Loucy (cell line): ENCODE measurements at regions not wholly inside any gene's neighbourhood (a gene's known extent, or its start where the extent isn't known, plus 50 kb on each side); places are given as distances from the start of the nearest gene placed in this dataset.
"Not testable (repeated sequence)": the region's sequence is repeated elsewhere in the genome, so short reads cannot be mapped to it uniquely, and the experiment has no call there.

Source experiments
- H2AFZ ChIP-seq: fragments of 200-600 bp; sonication (generic); 2 replicates; pipeline ENCODE4 v1.6.0; 2016; ENCODE audit warnings: antibody characterized with exemption, mild to moderate bottlenecking, low read length, moderate library complexity
- H3F3A ChIP-seq: fragments of 200-600 bp; 2 replicates; pipeline ENCODE4 v1.6.0; 2016; ENCODE audit warnings: antibody characterized with exemption, low read depth, mild to moderate bottlenecking
- H3K27me3 ChIP-seq: fragments of 200-600 bp; sonication (generic); 2 replicates; pipeline ENCODE4 v1.6.1; 2014; ENCODE audit warnings: low read length, mild to moderate bottlenecking; ENCODE audit not compliant: insufficient read depth, poor library complexity, severe bottlenecking
- H3K36me3 ChIP-seq: fragments of 200-600 bp; sonication (generic); 2 replicates; pipeline ENCODE4 v1.6.1; 2016; ENCODE audit warnings: low read length; ENCODE audit not compliant: insufficient read depth
- H3K4me1 ChIP-seq: fragments of 200-600 bp; sonication (generic); 2 replicates; pipeline ENCODE4 v1.5.1; 2014; ENCODE audit warnings: low read length, mild to moderate bottlenecking; ENCODE audit not compliant: insufficient read depth, poor library complexity, severe bottlenecking
- H3K4me2 ChIP-seq: fragments of 200-600 bp; sonication (generic); 2 replicates; pipeline ENCODE4 v1.6.0; 2014; ENCODE audit warnings: antibody characterized with exemption, low read length, low read depth, mild to moderate bottlenecking; ENCODE audit not compliant: poor library complexity, severe bottlenecking
- H3K4me3 ChIP-seq: fragments of 200-600 bp; sonication (generic); 2 replicates; pipeline ENCODE4 v1.5.1; 2014; ENCODE audit warnings: low read length, mild to moderate bottlenecking, mixed read lengths; ENCODE audit not compliant: poor library complexity, severe bottlenecking
- H3K79me2 ChIP-seq: fragments of 200-600 bp; sonication (generic); 2 replicates; pipeline ENCODE4 v1.6.1; 2014; ENCODE audit warnings: low read length; ENCODE audit not compliant: insufficient read depth
- H3K9ac ChIP-seq: fragments of 200-600 bp; sonication (generic); 2 replicates; pipeline ENCODE4 v1.6.0; 2014; ENCODE audit warnings: mild to moderate bottlenecking, low read depth, low read length, moderate library complexity; ENCODE audit not compliant: poor library complexity, severe bottlenecking
- H3K9me2 ChIP-seq: fragments of 200-600 bp; sonication (generic); replicated peaks from 2 replicates; pipeline ENCODE4 v1.6.1; 2016; ENCODE audit warnings: low read depth, low read length, mixed read lengths
- H3K9me3 ChIP-seq: fragments of 200-600 bp; sonication (generic); 2 replicates; pipeline ENCODE4 v1.6.1; 2014; ENCODE audit warnings: mild to moderate bottlenecking, antibody characterized with exemption, low read length, low read depth; ENCODE audit not compliant: insufficient read depth
- H4K20me1 ChIP-seq: fragments of 200-600 bp; sonication (generic); 2 replicates; pipeline ENCODE4 v1.6.0; 2014; ENCODE audit warnings: antibody characterized with exemption, low read length, mild to moderate bottlenecking; ENCODE audit not compliant: insufficient read depth, poor library complexity, severe bottlenecking
- CTCF ChIP-seq: fragments of 200-600 bp; sonication (generic); conservative IDR thresholded peaks from 2 replicates; pipeline ENCODE4 v1.5.1; 2014; ENCODE audit warnings: mild to moderate bottlenecking, antibody characterized with exemption, low read length
- EZH2phosphoT487 ChIP-seq: fragments of 200-600 bp; IDR thresholded peaks from 2 replicates; pipeline ENCODE4 v1.6.1; 2018; ENCODE audit warnings: antibody characterized with exemption, mild to moderate bottlenecking, moderate library complexity, borderline replicate concordance

GRCh38 chr2:94769733-94770132 lies 101.5 kb upstream of the TEKT4 start:
- H3K79me2 ChIP-seq: no peaks in the 10 kb centered on the region
- no peaks in the 10 kb centered on the region for H3K4me1 ChIP-seq
- H3K9me3 ChIP-seq: no peaks in the 10 kb centered on the region
- no peaks in the 10 kb centered on the region for H3K36me3 ChIP-seq
- no peaks in the 10 kb centered on the region for H4K20me1 ChIP-seq
- no peaks in the 10 kb centered on the region for H3K9me2 ChIP-seq
- no peak overlapping the region for H3K4me3 ChIP-seq
- no peak overlapping the region for H3K9ac ChIP-seq
- no peak overlapping the region for H2AFZ ChIP-seq
- no peaks in the 10 kb centered on the region for H3F3A ChIP-seq
- TF ChIP-seq CTCF (no peak), EZH2phosphoT487 (no peak)
- H3K27me3 ChIP-seq: no peaks in the 10 kb centered on the region
- H3K4me2 ChIP-seq: no peak overlapping the region

- H3K9me3 ChIP-seq: no peaks in the 10 kb centered on the region
- H3K4me3 ChIP-seq: no peak overlapping the region
- H3K9ac ChIP-seq: no peak overlapping the region
- no peaks in the 10 kb centered on the region for H3K4me1 ChIP-seq
- TF ChIP-seq EZH2phosphoT487 (no peak), CTCF (no peak)
- H3F3A ChIP-seq: no peaks in the 10 kb centered on the region
- H3K4me2 ChIP-seq: no peak overlapping the region
- H4K20me1 ChIP-seq: no peaks in the 10 kb centered on the region
- H3K79me2 ChIP-seq: no peaks in the 10 kb centered on the region
- no peaks in the 10 kb centered on the region for H3K36me3 ChIP-seq
- no peak overlapping the region for H2AFZ ChIP-seq
- no peaks in the 10 kb centered on the region for H3K9me2 ChIP-seq
- H3K27me3 ChIP-seq: no peaks in the 10 kb centered on the region
Measured at GRCh38 chr2:94774851-94775250, 96.4 kb upstream of the TEKT4 start.

- H3K9me2 ChIP-seq: no peaks in the 10 kb centered on the region
- H3K36me3 ChIP-seq: no peaks in the 10 kb centered on the region
- no peaks in the 10 kb centered on the region for H4K20me1 ChIP-seq
- H3K9ac ChIP-seq: no peak overlapping the region
- no peaks in the 10 kb centered on the region for H3K4me1 ChIP-seq
- H3K4me2 ChIP-seq: no peak overlapping the region
- no peak overlapping the region for H3K4me3 ChIP-seq
- TF ChIP-seq EZH2phosphoT487: no peak
- no peak for TF ChIP-seq CTCF
- H3K27me3 ChIP-seq: no peaks in the 10 kb centered on the region
- no peaks in the 10 kb centered on the region for H3K9me3 ChIP-seq
- H2AFZ ChIP-seq: no peak overlapping the region
- H3K79me2 ChIP-seq: no peaks in the 10 kb centered on the region
- no peaks in the 10 kb centered on the region for H3F3A ChIP-seq
Measured at GRCh38 chr2:94776036-94776435, 95.2 kb upstream of the TEKT4 start.

DNA sequence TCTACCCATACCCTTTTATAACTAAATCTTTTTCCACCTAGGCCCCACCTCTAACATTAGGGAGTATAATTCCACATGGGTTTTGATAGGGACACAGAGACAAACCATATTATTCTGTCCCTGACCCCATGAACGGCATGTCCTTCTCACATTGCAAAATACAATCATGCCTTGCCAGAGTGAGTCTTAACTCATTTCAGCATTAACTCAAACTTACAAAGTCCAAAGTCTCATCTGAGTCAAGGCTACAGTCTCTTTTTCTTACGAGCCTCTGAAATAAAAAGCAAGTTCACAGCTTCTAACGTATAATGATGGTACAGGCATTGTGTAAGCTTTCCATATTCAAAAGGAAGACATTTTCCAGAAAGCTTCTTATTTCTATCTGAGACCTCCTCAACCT lies 86.1 kb upstream of the TEKT4 start:
- H3K4me2 ChIP-seq, H4K20me1 ChIP-seq, H3F3A ChIP-seq, H3K9me2 ChIP-seq, H3K4me3 ChIP-seq, H2AFZ ChIP-seq, H3K9me3 ChIP-seq, H3K27me3 ChIP-seq, H3K79me2 ChIP-seq, H3K4me1 ChIP-seq, H3K9ac ChIP-seq, H3K36me3 ChIP-seq: not testable (repeated sequence)

DNA sequence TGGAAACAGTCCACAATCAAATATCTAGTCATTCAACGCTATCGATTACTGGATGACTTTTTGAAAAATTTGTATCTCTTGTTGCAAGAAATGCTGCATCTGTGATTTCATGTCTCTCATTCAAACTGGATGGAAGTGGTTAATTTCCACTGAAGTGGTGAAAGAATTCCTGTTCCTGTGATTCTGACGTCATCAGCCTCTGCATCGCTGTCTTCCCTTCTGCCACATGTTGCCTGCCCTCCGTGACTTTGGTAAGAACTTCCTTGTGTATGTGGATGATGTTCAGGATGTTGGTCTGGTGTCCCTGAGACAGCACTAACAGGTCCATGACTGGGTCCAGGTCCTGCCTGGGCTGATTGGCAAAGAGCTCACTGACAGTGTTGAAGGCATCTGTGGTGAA lies 84.8 kb upstream of the TEKT4 start:
- not testable (repeated sequence) for H3K27me3 ChIP-seq, H2AFZ ChIP-seq, H3K79me2 ChIP-seq, H3K4me2 ChIP-seq, H3K9ac ChIP-seq, H3K36me3 ChIP-seq, H3K4me3 ChIP-seq, H3K9me2 ChIP-seq, H3K4me1 ChIP-seq, H4K20me1 ChIP-seq, H3K9me3 ChIP-seq, H3F3A ChIP-seq

- not testable (repeated sequence) for H3K4me2 ChIP-seq, H2AFZ ChIP-seq, H4K20me1 ChIP-seq, H3K9me3 ChIP-seq, H3K9ac ChIP-seq, H3K79me2 ChIP-seq, H3K4me3 ChIP-seq, H3K9me2 ChIP-seq, H3K36me3 ChIP-seq, H3K4me1 ChIP-seq, H3K27me3 ChIP-seq, H3F3A ChIP-seq
Measured at GRCh38 chr2:94790169-94790568, 81.1 kb upstream of the TEKT4 start.
